ENCODE measurements at regions not wholly inside any gene's neighbourhood (a gene's known extent, or its start where the extent isn't known, plus 50 kb on each side); places are given as distances from the start of the nearest gene placed in this dataset.

DNA sequence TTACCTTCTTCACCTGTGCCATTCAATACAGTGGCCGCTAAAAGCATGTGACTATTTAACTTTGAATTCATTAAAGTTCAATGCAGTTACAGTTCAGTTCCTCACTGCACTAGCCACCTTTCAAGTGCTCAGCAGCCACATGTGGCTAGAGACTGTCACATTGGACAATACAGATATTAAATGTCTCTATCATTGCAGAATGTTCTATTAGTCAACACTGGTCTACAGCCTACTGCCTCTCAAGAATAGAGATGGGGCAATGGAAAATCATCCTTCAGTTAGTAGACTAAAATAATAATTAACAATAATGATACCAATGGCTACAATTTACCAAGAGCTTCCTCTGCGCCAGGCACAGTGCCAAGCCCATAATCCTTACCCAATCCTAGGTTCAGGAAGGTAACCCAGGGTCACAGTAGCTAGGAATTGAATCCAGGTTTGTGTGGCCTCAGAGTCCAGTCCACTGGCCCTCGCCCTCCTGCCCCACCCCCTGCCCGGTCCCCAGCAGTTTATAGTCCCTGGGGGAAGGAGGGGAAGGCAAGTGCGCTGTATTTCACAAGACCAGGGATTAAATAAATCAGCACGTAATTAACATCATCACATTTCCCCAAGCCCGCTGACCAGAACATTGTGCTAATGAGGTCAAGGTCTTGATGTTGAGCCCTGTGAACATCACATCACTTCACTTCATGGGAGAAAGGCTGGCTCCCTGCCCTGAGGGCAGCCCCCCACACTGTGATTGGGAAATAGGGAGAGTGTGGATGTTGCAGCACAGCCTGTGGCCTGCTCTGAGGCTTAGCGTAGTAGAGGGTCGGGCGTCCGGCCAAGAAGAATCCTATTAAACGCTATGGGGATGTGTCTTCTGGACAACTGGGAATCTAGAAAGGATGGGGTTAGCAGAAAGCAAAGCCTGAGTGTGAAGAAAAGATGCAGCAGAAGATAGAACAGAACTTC, 147.2 kb downstream of the VEGFA start:
- TF ChIP-seq, protein P1, sequence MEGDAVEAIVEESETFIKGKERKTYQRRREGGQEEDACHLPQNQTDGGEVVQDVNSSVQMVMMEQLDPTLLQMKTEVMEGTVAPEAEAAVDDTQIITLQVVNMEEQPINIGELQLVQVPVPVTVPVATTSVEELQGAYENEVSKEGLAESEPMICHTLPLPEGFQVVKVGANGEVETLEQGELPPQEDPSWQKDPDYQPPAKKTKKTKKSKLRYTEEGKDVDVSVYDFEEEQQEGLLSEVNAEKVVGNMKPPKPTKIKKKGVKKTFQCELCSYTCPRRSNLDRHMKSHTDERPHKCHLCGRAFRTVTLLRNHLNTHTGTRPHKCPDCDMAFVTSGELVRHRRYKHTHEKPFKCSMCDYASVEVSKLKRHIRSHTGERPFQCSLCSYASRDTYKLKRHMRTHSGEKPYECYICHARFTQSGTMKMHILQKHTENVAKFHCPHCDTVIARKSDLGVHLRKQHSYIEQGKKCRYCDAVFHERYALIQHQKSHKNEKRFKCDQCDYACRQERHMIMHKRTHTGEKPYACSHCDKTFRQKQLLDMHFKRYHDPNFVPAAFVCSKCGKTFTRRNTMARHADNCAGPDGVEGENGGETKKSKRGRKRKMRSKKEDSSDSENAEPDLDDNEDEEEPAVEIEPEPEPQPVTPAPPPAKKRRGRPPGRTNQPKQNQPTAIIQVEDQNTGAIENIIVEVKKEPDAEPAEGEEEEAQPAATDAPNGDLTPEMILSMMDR (conservative IDR thresholded peaks at IDR 0.05) = no peak
- no peak for TF ChIP-seq EZH2 (IDR thresholded peaks at IDR 0.05; ENCODE audit: low read depth)

All from PC-9 (cell line).